IPS DF 4.7 (cell line): ENCODE measurements at regions not wholly inside any gene's neighbourhood (a gene's known extent, or its start where the extent isn't known, plus 50 kb on each side); places are given as distances from the start of the nearest gene placed in this dataset.

Source experiments
- DNase-seq: peaks from one replicate; pipeline ENCODE4 v3.0.0-alpha.2; 2013; ENCODE audit warnings: low spot score; ENCODE audit errors: extremely low read depth

DNA sequence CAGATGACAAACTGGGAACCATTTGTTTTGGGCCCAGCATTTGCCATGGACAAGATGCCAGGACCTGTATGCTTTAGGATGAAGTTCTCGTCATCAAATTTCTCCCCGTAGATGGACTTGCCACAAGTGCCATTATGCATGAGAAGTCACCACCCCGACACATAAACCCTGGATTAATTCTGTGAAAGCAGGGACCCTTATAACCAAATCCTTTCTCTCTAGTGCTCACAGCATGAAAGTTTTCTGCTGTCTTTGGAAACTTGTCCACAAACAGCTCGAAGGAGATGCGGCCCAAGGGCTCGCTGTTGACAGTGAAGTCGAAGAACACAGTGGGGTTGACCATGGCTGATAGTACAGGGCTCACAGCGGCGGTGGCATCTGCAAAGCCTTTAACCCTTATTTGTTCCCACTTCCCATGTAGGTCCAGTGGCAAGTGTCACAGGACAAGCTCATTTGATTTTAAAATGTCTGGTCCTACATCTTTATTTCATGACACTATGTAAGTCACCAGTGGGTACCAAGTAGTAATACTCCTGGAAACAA, 75.2 kb upstream of the MIR17HG start:
- no peak for DNase-seq

DNA sequence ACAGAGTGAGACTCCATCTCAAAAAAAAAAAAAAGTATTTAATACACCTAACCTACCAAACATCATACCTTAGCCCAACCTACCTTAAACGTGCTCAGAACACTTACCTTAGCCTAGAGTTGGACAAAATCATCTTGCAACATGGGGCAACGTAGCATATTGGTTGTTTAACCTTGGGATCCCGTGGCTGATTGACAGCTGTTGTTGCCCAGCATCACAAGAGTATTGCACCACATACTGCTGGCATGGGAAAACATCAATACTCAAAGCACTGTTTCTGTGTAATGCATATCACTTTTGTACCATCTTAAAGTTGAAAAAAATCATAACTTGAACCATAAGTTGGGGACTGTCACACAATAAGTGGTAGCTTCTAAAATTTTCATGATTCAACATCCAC, 73.8 kb upstream of the MIR17HG start:
- DNase-seq, result no peak

- no peak for DNase-seq
Observed at GRCh38 chr13:91277013-91277676, 70.3 kb upstream of the MIR17HG start.

DNA sequence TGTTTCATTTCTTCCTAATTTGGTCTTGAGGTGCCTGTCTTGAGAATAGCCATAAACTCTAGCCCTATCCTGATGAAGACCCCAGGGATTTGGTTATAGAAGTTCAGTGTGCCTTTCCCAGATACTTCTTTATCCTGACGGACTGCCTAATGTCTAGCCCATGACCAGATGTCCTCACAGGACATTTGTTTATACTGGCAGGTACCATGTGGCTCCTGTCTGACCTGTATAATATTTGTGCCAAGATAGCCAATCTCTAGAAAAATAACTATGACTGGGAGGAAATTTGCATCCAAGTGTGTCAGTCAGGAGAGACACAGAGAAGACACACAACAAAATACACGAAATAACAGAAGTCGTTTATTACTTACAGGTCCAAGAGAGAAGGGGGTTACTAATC, 69.2 kb upstream of the MIR17HG start:
- no peak for DNase-seq

GRCh38 chr13:91278888-91279287, 68.6 kb upstream of the MIR17HG start:
- DNase-seq, result no peak

DNA sequence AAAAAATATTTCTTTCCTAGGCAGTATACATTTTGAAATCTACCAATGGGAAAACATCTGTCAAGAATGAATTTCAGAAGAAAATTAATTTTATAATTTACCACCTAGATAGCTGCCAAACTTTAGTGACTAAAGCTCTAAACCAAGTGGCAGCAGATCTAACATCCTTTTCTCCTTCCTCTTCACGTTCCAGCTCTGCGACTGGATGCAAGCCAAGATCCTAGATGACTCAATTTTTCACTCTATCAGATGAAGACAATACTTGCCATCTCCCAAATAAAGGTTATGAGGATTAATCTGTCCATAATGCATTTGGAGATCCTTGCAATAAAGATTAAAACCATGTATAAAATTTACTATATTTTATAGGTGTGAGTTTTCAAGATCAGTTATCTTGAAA, 66.7 kb upstream of the MIR17HG start:
- DNase-seq, result no peak

- DNase-seq, result no peak
Observed at GRCh38 chr13:91284335-91284734, 63.2 kb upstream of the MIR17HG start.

DNA sequence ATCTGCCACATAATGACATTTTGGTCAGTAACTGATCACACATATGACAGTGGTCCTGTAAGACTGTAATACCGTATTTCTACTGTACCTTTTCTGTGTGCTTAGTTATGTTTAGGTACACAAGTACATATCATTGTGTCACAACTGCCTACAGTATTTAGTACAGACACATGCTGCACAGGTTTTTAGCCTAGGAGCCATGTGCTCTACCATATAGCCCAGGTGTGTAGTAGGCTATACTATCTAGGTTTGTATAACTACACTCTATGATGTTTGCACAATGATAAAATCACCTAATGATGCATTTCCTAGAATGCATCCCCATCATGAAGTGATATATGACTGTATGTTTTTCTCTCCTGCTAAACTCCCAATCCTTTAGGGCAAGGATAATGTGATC, 61.2 kb upstream of the MIR17HG start:
- no peak for DNase-seq

DNA sequence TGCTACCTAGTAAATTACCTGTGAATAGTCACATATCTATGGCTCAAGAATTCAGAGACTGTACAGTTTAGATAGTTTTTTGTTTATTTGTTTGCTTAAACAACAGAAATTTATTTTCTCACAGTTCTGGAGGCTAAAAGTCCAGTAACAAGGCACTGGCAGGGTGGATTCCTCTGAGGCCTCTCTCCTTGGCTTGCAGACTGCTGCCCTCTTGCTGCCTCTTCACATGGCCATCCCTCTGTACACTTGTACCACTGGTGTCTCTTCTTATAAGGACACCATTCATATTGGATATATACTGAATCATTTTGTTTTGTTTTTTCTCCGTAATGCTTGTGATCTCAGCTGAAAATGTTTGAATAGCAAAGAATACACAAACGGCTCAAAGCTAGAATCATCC, 56.4 kb upstream of the MIR17HG start:
- DNase-seq, result no peak

DNA sequence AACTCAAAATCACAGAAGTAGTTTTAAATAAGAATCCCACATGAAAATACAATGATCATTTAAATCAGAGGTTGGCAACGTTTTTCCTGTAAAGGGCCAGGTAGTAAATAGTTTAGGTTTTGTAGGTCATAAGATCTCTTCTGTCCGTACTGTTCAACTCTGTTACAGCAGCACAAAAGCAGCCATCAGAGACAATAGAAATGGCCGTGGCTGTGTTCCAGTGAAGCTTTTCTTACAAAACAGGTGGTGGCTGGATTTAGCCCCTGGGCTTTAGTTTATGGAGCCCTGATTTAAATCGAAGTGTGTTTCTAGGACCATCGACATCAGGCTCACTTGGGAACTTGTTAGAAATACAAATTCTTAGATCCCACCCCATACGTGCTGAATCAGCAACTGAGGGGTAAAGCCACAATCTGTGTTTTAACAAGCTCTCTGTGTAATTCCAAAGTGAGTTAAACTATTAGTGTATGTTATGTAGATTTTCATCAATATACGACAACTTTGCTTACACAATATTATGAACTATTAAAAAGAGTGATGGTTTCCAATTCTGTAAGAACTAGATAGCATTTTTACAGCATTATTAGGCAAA, 54.8 kb upstream of the MIR17HG start:
- no peak for DNase-seq

DNA sequence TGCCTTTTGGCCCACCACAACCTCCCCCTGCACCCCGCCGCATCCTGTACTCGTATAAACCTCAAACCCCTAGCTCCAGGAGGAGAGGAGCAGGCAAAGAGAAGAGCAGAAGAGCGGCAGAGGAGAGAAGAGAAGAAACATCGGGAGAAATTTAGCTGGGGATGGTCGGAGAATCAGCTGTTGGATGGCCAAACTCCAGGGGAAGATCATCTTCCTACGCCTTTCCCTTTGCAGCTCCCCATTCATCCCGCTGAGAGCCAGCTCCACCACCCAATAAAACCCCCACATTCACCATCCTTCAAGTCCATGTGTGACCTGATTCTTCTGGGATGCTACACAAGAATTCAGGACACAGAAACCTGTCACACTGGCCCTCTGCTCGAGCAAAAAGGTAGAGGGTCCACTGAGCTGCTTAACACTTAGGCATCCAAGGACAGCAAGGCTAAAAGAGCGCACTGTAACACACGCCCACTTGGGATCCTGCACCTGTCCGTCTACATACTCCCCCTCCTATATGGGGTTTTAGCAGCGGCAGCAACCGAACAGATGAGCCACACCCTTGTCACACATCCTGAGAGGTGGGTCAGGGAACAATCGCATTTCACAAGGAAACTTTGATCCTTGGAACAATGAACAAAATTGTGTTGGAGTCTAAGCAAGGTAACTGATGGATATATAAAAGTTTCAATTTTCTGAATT, 51.6 kb upstream of the MIR17HG start:
- DNase-seq, result no peak

DNA sequence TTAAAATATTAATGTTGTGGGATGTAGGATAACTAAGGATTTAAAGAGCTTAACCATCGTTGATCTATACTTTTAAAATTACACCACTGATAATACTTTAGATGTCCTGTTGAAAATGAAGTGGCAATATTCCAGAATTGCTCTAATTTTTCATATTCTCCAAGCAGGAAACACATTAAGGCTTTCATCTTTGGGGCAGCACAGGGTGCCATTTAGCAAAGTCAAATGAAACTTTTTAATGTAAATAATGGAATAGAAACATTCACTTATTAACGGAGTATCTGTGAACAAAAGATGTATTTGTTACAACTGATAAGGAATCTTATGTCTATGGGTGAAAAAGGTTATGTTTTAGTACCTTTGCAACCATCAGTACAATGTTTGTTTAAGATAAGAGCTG, 50.0 kb upstream of the MIR17HG start:
- no peak for DNase-seq
